DMS79 treated with DMSO at 0.1 percent for 48 hours (cell line): ENCODE measurements at regions not wholly inside any gene's neighbourhood (a gene's known extent, or its start where the extent isn't known, plus 50 kb on each side); places are given as distances from the start of the nearest gene placed in this dataset.
"Not testable (repeated sequence)": the region's sequence is repeated elsewhere in the genome, so short reads cannot be mapped to it uniquely, and the experiment has no call there.

Experiments used
- DNase-seq: peaks from one replicate; lab custom pipeline; 2025; lab: John Stamatoyannopoulos, UW

- no peak for DNase-seq
Measured at GRCh38 chr6:112984899-112985298, 637.8 kb downstream of the RFPL4B start.

- no peak for DNase-seq
Measured at GRCh38 chr6:112986321-112986720, 639.2 kb downstream of the RFPL4B start.

- no peak for DNase-seq
Measured at GRCh38 chr6:112988748-112989147, 641.6 kb downstream of the RFPL4B start.

- no peak for DNase-seq
Measured at GRCh38 chr6:112990971-112991370, 643.8 kb downstream of the RFPL4B start.

GRCh38 chr6:112991912-112992311 lies 644.8 kb downstream of the RFPL4B start:
- DNase-seq, result no peak

GRCh38 chr6:112997421-112998085 lies 650.4 kb downstream of the RFPL4B start:
- DNase-seq, result no peak

GRCh38 chr6:113004054-113004453 lies 656.9 kb downstream of the RFPL4B start:
- DNase-seq, result no peak

- DNase-seq, result no peak
Measured at GRCh38 chr6:113004470-113005270, 657.5 kb downstream of the RFPL4B start.

- DNase-seq, result no peak
Measured at GRCh38 chr6:113006494-113006893, 659.4 kb downstream of the RFPL4B start.

- no peak for DNase-seq
Measured at GRCh38 chr6:113009682-113010081, 662.6 kb downstream of the RFPL4B start.

GRCh38 chr6:113010196-113010989 lies 663.3 kb downstream of the RFPL4B start:
- DNase-seq, result no peak

- no peak for DNase-seq
Measured at GRCh38 chr6:113011389-113011788, 664.3 kb downstream of the RFPL4B start.

- DNase-seq, result no peak
Measured at GRCh38 chr6:113011801-113012200, 664.7 kb downstream of the RFPL4B start.

GRCh38 chr6:113015249-113015648 lies 668.1 kb downstream of the RFPL4B start:
- no peak for DNase-seq

GRCh38 chr6:113017353-113017752 lies 670.2 kb downstream of the RFPL4B start:
- DNase-seq, result no peak

GRCh38 chr6:113018351-113019151 lies 671.4 kb downstream of the RFPL4B start:
- no peak for DNase-seq

GRCh38 chr6:113019176-113019575 lies 672.0 kb downstream of the RFPL4B start:
- no peak for DNase-seq

GRCh38 chr6:113027780-113028179 lies 680.6 kb downstream of the RFPL4B start:
- DNase-seq, result no peak

- not testable (repeated sequence) for DNase-seq
Measured at GRCh38 chr6:113029161-113029560, 682.0 kb downstream of the RFPL4B start.

- DNase-seq, result peak; percentile 40
Measured at GRCh38 chr6:113031591-113032238, 684.6 kb downstream of the RFPL4B start.

- no peak for DNase-seq
Measured at GRCh38 chr6:113039005-113039404, 691.9 kb downstream of the RFPL4B start.
